GM12865 (cell line): ENCODE measurements at regions not wholly inside any gene's neighbourhood (a gene's known extent, or its start where the extent isn't known, plus 50 kb on each side); places are given as distances from the start of the nearest gene placed in this dataset.
"Not testable (repeated sequence)": the region's sequence is repeated elsewhere in the genome, so short reads cannot be mapped to it uniquely, and the experiment has no call there.

Source experiments
- DNase-seq: peaks from one replicate; pipeline ENCODE4 v3.0.0; 2010; ENCODE audit warnings: low read depth
- H3K4me3 ChIP-seq: 2 replicates; pipeline ENCODE4 v1.5.1; 2011; ENCODE audit warnings: mild to moderate bottlenecking, low read depth, low read length, control low read depth
- CTCF ChIP-seq: IDR thresholded peaks from 2 replicates; pipeline ENCODE4 v1.5.1; 2011; ENCODE audit warnings: low read length, control low read depth, low read depth, inconsistent platforms; ENCODE audit not compliant: insufficient read depth; ENCODE audit errors: missing control alignments

GRCh38 chr9:78704153-78704552 lies 407.2 kb downstream of the PSAT1 start:
- not testable (repeated sequence) for DNase-seq, H3K4me3 ChIP-seq
- peak; percentile 25 for TF ChIP-seq CTCF

DNA sequence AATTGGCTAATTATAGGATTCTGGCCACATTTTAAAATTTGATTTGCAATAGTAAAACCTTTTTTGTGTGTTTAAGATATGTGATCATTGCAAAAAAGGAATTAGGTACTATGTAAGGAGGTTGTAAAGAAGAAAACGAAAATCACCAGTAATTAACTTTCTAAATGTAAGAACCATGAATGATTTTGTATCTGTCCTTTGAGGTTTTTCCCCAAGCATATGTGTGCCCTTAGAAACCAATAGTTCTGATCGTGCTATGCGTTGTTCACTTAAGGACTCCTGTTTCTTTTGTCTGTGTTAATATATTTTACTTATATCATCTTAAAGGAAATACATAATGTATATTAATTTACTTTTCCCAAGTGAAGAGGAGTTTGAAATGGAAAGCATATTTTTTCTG lies 410.2 kb downstream of the PSAT1 start:
- DNase-seq, result no peak
- no peak for TF ChIP-seq CTCF
- H3K4me3 ChIP-seq, result no peak overlapping the region

- peak; percentile 36 for DNase-seq
- H3K4me3 ChIP-seq, result no peak overlapping the region
- no peak for TF ChIP-seq CTCF
These were observed 410.6 kb downstream of the PSAT1 start for GRCh38 chr9:78707481-78707991.

DNA sequence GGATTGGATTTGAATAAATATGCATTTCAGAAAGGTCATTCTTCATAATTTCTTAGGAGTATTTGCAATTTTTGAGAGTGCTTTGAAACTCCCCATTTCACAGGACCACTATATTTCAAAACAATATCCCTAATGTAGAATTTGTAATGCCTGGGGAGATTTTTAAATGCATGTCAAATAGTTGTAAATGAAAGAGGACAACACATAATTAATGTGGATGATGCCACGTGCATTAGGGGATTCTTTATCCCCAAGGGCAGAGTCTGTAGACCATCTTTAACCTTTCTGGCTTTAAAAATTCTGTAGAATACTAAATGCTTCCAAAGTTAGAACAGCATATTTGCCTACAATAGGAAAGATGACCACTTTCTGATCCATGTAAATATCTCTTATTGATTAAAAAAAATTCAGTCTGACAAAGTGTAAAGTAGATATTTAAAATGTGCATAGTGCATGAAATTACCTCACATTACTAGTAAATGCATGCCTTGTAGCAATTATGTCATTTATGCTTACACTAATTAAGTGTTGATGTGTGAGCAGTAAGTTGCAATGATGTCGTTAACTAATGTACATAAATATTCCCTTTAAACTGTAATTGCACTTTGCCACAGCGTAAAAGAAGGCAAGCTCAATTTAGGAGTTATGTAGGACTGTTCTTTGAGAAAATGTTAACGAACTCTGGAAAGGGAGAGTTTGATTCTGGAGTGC lies 416.1 kb downstream of the PSAT1 start:
- no peak overlapping the region for H3K4me3 ChIP-seq
- no peak for DNase-seq
- TF ChIP-seq CTCF, result no peak

DNA sequence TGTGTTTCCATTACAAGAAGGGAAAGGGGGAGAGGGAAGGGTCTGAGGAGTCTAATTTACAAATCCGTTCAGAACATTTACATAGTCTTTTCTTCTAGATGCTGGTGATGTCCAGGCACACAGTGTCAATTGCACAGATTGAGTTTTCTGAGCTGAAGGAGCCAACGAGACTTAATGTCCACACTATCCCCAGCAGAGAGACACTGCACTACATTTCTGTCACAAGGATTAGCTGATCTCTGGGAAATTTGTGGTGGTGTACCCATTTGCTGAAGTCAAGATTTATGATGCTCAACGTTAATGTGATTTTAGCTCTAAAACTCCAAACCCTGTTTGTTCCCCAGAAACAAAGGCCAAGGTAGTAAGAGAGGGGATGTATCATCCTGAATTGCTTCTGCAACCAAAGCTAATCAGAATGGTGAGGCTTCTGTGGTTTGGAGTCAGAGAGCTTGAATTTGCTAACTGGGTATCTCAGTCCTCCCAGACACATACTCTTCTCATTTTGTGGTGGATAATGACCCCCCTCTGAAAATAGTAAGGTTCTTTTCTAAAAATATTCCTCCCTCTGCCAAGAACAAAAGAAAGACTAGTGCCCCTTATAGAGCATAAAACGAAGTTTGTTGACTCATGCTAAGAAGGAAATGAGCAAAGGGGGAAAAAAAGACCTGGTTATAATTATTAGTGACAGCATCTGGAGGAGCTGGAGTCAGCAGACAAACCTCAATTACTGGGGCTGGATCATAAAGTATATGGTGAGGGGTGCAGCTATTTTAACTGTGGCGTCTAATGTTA lies 416.9 kb downstream of the PSAT1 start:
- no peak for TF ChIP-seq CTCF
- no peak for DNase-seq
- H3K4me3 ChIP-seq, result no peak overlapping the region

DNA sequence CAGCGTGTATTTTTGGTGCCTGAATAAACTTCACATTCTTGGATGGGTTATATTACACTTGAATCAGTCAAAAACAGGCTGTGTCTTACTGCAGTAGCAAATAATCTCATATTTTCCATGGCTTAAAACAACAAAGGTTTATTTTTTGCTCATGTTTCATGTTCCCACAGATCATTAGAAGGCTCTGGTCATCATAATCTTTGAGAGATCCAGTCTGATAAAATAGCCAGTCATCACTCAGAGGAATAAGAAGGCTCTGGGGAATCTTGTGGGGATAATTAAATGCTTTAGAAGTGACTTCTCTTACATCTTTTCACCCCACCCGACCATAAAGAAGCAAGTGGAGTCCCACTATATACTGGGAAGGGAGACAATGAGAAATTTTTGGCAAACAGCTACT lies 417.7 kb downstream of the PSAT1 start:
- no peak overlapping the region for H3K4me3 ChIP-seq
- TF ChIP-seq CTCF, result no peak
- no peak for DNase-seq

GRCh38 chr9:78719029-78719428 lies 422.1 kb downstream of the PSAT1 start:
- DNase-seq, H3K4me3 ChIP-seq: not testable (repeated sequence)
